NCI-H524 (cell line): ENCODE measurements at regions not wholly inside any gene's neighbourhood (a gene's known extent, or its start where the extent isn't known, plus 50 kb on each side); places are given as distances from the start of the nearest gene placed in this dataset.
"Not testable (repeated sequence)": the region's sequence is repeated elsewhere in the genome, so short reads cannot be mapped to it uniquely, and the experiment has no call there.

Experiments used
- DNase-seq, 2 experiments: peaks; one replicate each; lab custom pipeline; 2025; lab: John Stamatoyannopoulos, UW

DNA sequence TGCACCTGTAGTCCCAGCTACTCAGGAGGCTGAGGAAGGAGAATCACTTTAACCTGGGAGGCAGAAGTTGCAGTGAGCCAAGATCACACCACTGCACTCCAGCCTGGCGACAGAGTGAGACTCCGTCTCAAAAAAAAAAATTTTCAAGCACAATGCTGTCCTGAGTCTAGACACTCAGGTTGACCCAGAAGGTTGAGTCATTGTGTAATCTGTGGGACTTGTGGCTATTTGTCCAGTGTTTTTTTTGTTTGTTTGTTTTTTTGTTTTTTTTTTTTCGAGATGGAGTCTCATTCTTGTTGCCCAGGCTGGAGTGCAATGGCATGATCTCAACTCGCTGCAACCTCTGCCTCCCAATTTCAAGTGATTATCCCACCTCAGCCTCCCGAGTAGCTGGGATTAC is 74.3 kb upstream of the SOX13 start:
- not testable (repeated sequence) for DNase-seq

- no peak for DNase-seq
Measured at GRCh38 chr1:203999618-204000017, 73.3 kb upstream of the SOX13 start.

- DNase-seq, result no peak
Measured at GRCh38 chr1:204001166-204001901, 71.6 kb upstream of the SOX13 start.

GRCh38 chr1:204002614-204003013 is 70.3 kb upstream of the SOX13 start:
- DNase-seq, result no peak

DNA sequence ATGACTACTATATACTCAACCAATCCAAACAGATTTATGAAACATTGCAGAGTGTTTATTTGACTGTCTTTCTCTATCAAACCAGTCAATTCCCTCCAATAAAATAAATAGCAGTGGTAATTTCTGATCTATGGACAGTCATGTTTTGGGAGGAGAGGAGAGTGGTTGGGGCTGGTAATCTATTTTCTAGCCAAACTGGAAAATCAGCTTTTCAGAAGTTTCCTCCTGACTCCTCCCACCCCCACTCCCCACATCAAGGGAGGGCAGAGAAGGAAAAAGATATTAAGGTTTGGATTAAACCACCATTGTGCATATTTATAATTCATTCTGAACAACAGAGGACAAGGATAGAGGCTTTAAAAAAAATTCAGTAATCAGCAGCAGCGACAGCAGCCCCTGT is 69.4 kb upstream of the SOX13 start:
- DNase-seq, result no peak

- DNase-seq, result no peak
Measured at GRCh38 chr1:204011426-204011825, 61.5 kb upstream of the SOX13 start.

- no peak for DNase-seq
Measured at GRCh38 chr1:204013052-204013451, 59.9 kb upstream of the SOX13 start.

DNA sequence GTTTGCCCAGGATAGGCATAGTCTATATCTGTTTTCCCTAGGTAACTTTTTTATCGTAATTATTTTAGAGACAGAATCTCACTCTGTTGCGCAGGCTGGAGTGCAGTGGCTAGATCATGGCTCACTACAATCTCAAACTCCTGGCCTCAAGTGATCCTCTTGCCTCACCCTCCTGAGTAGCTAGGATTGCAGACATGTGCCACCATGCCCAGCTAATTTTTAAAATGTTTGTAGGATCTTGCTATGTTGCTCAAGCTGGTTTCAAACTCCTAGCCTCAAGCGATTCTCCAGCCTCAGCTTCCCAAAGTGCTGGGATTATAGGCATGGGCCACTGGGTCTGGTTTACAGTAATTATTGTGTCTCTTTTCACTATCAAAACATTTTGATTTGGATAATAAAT is 58.6 kb upstream of the SOX13 start:
- DNase-seq, result no peak

GRCh38 chr1:204014961-204015360 is 58.0 kb upstream of the SOX13 start:
- not testable (repeated sequence) for DNase-seq

DNA sequence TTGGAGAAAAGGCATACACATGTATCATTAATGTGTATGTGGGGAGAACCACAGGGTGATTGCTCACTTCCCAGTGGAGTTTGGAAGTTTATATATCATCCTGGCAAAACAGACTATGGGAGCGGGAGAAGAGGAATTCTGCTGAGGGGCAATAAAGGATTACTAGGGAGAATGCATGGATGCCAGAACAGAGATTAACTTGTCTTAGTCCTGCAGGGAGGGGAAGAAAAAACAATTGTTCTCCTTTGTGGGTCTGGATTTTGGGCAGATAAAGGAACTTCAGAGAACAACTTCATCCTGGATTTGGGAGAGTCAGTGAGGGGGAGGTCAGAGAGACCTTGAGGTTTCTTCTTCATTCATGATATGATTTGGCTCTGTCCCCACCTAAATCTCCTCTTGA is 55.9 kb upstream of the SOX13 start:
- DNase-seq, result no peak

GRCh38 chr1:204018460-204018859 is 54.5 kb upstream of the SOX13 start:
- DNase-seq, result no peak
